ENCODE measurements at regions not wholly inside any gene's neighbourhood (a gene's known extent, or its start where the extent isn't known, plus 50 kb on each side); places are given as distances from the start of the nearest gene placed in this dataset.
A peak's percentile ranks its signal among the peaks of the same experiment; 100 is the strongest.
"Not testable (repeated sequence)": the region's sequence is repeated elsewhere in the genome, so short reads cannot be mapped to it uniquely, and the experiment has no call there.

DNA sequence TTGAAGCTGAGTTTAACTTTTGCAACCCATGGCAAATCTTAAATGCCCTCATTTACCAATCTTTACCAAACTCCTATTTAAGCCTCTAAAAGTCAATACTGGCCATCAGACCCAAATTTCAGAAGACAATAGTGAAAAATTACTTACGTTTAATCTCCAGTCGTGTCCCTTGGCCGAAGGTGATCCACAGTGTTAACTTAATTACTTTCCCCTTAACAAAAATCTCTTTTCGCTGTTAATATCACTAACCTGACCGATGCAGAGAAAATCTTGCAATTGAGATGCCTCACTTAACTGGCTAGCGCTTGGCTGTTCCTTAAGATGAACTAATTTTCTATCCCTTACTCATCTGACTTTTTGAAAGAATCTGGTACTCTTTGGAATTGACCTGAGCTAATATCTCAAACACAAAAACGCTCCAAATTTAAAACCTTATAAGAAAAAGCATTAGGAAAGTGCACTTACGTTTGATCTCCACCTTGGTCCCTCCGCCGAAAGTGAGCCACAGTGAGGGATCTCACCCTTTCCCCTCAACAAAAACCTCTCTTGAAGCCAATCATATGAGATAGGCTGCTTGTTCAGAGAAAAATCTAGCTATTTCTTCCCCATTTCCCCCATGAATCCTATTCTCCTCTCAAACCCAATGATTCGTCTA is 169.1 kb downstream of the RPIA start:
- no peak for DNase-seq

GRCh38 chr2:88865801-88866371 is 174.4 kb downstream of the RPIA start:
- DNase-seq = no peak

- DNase-seq = no peak
Observed at GRCh38 chr2:88866756-88867155, 175.3 kb downstream of the RPIA start.

- no peak for DNase-seq
Observed at GRCh38 chr2:88868861-88869260, 177.4 kb downstream of the RPIA start.

- DNase-seq = no peak
Observed at GRCh38 chr2:88870267-88870839, 178.9 kb downstream of the RPIA start.

- no peak for DNase-seq
Observed at GRCh38 chr2:88871336-88871735, 179.9 kb downstream of the RPIA start.

DNA sequence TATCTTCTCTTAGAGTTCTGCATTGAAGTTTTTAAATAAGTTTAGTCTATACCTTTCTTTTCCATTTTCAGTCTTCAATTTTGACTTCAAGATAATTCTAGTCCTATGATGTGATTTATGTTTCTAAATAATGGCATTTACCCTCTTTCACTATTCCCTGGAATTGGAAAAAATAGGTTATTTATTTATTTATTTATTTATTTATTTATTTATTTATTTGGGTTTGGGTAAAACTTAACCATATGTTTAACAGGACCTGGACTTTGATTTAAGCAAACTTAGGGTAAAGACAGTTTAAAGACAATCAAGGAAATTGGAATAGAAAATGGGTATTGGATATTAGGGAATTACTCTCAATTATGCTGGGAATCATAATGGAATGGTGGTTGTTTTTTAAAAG is 182.1 kb downstream of the RPIA start:
- no peak for DNase-seq

- peak; percentile 46 for DNase-seq
Observed at GRCh38 chr2:88874063-88874657, 182.7 kb downstream of the RPIA start.

GRCh38 chr2:88875736-88876135 is 184.3 kb downstream of the RPIA start:
- no peak for DNase-seq

- peak; percentile 59 for DNase-seq
Observed at GRCh38 chr2:88880441-88880953, 189.0 kb downstream of the RPIA start.

DNA sequence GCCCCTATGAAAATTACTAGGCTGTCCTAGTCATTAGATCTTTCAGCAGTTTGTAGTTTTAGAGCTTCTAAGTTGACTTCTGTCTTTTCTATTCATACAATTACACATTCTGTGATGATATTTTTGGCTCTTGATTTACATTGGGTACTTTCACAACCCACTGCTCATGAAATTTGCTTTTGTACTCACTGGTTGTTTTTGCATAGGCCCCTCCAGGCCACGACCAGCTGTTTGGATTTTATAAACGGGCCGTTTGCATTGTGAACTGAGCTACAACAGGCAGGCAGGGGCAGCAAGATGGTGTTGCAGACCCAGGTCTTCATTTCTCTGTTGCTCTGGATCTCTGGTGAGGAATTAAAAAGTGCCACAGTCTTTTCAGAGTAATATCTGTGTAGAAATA is 193.8 kb downstream of the RPIA start:
- no peak for DNase-seq

DNA sequence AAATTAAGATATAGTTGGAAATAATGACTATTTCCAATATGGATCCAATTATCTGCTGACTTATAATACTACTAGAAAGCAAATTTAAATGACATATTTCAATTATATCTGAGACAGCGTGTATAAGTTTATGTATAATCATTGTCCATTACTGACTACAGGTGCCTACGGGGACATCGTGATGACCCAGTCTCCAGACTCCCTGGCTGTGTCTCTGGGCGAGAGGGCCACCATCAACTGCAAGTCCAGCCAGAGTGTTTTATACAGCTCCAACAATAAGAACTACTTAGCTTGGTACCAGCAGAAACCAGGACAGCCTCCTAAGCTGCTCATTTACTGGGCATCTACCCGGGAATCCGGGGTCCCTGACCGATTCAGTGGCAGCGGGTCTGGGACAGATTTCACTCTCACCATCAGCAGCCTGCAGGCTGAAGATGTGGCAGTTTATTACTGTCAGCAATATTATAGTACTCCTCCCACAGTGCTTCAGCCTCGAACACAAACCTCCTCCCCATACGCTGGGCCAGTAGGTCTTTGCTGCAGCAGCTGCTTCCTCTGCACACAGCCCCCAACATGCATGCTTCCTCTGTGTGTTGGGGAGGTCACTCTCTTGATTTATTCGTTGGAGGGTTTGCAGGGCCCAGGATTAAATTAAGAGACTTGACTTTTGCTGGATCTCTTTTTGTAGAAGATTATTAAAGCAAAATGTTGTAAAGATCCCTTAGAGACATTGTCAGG is 194.4 kb downstream of the RPIA start:
- DNase-seq = no peak

DNA sequence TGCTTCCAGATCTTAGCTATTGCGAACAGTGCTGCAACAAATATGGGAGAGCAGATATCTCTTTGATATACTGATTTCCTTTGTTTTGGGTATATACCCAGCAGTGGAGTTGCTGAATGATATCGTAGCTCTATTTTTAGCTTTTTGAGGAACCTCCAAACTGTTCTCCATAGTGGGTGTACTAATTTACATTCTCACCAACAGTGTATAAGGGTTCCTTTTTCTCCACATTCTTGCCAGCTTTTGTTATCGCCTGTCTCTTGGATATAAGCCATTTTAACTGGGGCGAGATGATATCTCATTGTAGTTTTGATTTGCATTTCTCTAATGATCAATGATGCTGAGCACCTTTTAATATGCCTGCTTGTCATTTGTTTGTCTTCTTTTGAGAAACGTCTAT is 196.0 kb downstream of the RPIA start:
- DNase-seq = not testable (repeated sequence)

GRCh38 chr2:88892207-88892606 is 200.7 kb downstream of the RPIA start:
- no peak for DNase-seq

GRCh38 chr2:88892788-88893187 is 201.3 kb downstream of the RPIA start:
- no peak for DNase-seq

DNA sequence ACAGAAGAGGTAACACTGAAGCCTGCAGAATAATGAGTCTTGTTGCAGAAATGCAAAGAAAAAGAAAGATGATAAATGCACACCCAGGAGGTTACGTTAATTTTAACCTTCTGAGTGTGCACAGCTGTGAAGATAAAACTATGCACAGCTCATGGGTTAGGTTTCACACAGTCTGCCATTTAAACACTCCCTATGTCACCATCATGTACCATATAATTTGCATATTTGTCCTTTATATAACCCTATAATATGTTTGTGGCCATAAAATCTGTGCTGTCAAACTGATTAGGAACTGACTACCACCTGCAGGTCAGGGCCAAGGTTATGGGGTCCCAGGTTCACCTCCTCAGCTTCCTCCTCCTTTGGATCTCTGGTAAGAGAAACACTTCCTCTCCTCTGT is 205.5 kb downstream of the RPIA start:
- no peak for DNase-seq

DNA sequence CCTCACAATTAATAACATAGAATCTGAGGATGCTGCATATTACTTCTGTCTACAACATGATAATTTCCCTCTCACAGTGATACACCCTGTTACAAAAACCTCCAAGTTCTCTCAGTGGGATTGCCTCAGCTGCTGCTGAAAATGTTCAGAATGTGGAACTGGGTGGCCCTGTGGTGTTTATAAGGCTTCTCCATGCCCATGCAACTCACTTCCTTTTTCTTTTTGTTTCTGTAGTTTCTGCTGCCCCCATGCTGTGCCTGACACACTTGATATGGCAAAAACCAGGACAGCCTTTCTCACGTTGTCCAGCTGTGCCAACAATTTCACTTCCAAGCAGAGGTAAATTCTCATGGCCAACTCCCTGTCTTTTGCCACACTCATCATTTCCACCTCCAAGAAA is 206.2 kb downstream of the RPIA start:
- DNase-seq = no peak

DNA sequence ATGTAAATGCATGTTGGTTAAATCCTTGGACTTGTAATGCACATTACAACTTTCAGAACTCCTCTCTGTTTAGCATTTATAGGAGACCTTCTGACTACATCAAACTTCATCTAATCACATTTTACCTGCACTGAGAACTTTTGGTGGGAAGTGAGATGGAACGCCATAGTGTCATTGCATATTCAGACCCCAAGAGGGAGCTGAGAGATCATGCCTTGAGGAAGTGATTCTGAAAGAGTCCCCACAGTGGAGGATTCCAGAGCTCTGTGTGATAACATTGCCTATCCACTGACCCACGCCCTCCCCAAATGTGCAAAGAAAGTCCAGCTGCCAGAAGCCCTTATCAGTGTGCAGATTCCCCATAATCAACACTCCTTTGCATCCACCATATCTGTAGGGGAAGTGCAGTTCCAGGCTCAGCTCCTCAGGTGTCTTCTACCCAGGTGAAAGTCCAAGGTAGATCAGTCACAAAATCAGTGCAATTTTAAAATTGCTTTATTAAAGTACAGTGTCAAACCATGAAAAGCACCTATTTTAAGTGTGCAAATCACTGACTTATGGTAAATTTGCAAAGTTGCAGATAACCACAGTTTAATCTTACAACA is 212.4 kb downstream of the RPIA start:
- DNase-seq = peak; percentile 27

DNA sequence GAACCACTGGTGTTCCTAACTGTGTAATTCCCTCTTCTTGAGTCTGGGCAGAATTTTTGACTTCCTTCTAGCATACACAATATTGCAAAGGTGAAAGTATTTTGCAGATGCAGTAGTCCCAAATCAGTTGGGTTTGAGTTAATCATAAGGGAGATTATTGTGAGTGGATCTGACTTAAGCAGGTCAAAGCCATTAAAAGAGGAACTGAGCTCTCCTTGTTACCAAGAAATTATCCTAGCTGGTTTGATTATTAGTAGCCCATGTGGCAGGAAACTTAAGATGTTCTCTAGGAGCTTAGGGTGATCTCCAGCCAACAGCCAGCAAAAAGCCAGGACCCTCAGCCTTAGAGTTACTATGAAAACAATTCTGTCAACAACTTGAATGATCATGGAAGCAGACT is 221.8 kb downstream of the RPIA start:
- no peak for DNase-seq

GRCh38 chr2:88919087-88919738 is 227.7 kb downstream of the RPIA start:
- DNase-seq = peak; percentile 5

- DNase-seq = not testable (repeated sequence)
Observed at GRCh38 chr2:88920399-88920798, 228.9 kb downstream of the RPIA start.

DNA sequence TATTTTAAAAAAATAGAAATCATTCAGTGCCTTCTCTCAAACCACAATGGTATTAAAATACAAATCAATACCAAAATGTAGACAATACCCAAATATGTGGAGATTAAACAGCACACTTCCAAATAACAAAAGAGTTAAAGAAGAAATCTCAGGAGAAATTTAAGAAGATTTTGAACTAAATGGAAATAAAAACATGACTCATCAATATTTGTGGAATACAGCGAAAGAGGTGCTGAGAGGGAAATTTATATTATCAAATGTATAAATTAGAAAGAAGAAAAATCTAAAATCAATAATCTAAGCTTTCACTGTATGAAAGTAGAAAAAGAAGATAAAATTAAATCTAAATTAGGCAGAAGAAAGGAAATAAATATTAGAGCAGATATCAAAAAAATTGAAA is 233.1 kb downstream of the RPIA start:
- no peak for DNase-seq
